Renal pelvis (tissue), 1 donor: ENCODE measurements at regions not wholly inside any gene's neighbourhood (a gene's known extent, or its start where the extent isn't known, plus 50 kb on each side); places are given as distances from the start of the nearest gene placed in this dataset.

Experiments
- DNase-seq: peaks from one replicate; pipeline ENCODE4 v3.0.0-alpha.2; 2013

- no peak for DNase-seq
Observed at GRCh38 chr6:104321301-104321700, 538.4 kb downstream of the HACE1 start.

- no peak for DNase-seq
Observed at GRCh38 chr6:104320896-104321295, 538.8 kb downstream of the HACE1 start.

GRCh38 chr6:104312851-104313250, 546.9 kb downstream of the HACE1 start:
- no peak for DNase-seq

GRCh38 chr6:104306211-104306610, 553.5 kb downstream of the HACE1 start:
- DNase-seq, result no peak

GRCh38 chr6:104305206-104305605, 554.5 kb downstream of the HACE1 start:
- DNase-seq, result no peak

GRCh38 chr6:104301951-104302350, 557.8 kb downstream of the HACE1 start:
- no peak for DNase-seq

- no peak for DNase-seq
Observed at GRCh38 chr6:104286641-104287040, 573.1 kb downstream of the HACE1 start.

GRCh38 chr6:104284872-104285271, 574.8 kb downstream of the HACE1 start:
- DNase-seq, result no peak

- DNase-seq, result no peak
Observed at GRCh38 chr6:104282581-104282980, 577.1 kb downstream of the HACE1 start.

GRCh38 chr6:104281370-104281769, 578.3 kb downstream of the HACE1 start:
- no peak for DNase-seq

GRCh38 chr6:104268389-104268788, 591.3 kb downstream of the HACE1 start:
- no peak for DNase-seq

GRCh38 chr6:104266922-104267321, 592.8 kb downstream of the HACE1 start:
- DNase-seq, result no peak

GRCh38 chr6:104256646-104257045, 603.1 kb downstream of the HACE1 start:
- DNase-seq, result no peak

- no peak for DNase-seq
Observed at GRCh38 chr6:104253236-104253635, 606.5 kb downstream of the HACE1 start.

GRCh38 chr6:104252276-104252675, 607.4 kb downstream of the HACE1 start:
- no peak for DNase-seq

GRCh38 chr6:104251651-104252050, 608.1 kb downstream of the HACE1 start:
- no peak for DNase-seq

- no peak for DNase-seq
Observed at GRCh38 chr6:104240865-104241264, 618.9 kb downstream of the HACE1 start.

GRCh38 chr6:104239971-104240370, 619.7 kb downstream of the HACE1 start:
- DNase-seq, result no peak

GRCh38 chr6:104229057-104229456, 630.7 kb downstream of the HACE1 start:
- peak; percentile 36 for DNase-seq

- no peak for DNase-seq
Observed at GRCh38 chr6:104227508-104227907, 632.2 kb downstream of the HACE1 start.

- no peak for DNase-seq
Observed at GRCh38 chr6:104226790-104227446, 632.8 kb downstream of the HACE1 start.

- DNase-seq, result no peak
Observed at GRCh38 chr6:104218116-104218515, 641.6 kb downstream of the HACE1 start.

GRCh38 chr6:104214901-104215300, 644.8 kb downstream of the HACE1 start:
- no peak for DNase-seq

GRCh38 chr6:104212977-104213668, 646.6 kb downstream of the HACE1 start:
- DNase-seq, result no peak
